Activated CD4-positive, alpha-beta memory T cell treated with anti-CD3 and anti-CD28 coated beads for 36 hours (primary cell): ENCODE measurements at regions not wholly inside any gene's neighbourhood (a gene's known extent, or its start where the extent isn't known, plus 50 kb on each side); places are given as distances from the start of the nearest gene placed in this dataset.
"Not testable (repeated sequence)": the region's sequence is repeated elsewhere in the genome, so short reads cannot be mapped to it uniquely, and the experiment has no call there.

Source experiments
- CTCF ChIA-PET: fragments of 350-600 bp; sonication (Branson Sonifier 250); formaldehyde crosslinking; loops from one replicate; lab custom pipeline; 2021; ENCODE audit warnings: antibody characterized with exemption, inconsistent platforms; lab: Charles Lee
- POLR2A ChIA-PET: fragments of 350-600 bp; sonication (Branson Sonifier 250); formaldehyde crosslinking; loops from one replicate; lab custom pipeline; 2021; ENCODE audit warnings: antibody characterized with exemption; lab: Charles Lee
- DNase-seq: peaks from one replicate; pipeline ENCODE4 v3.0.0-alpha.2; 2020
- H3K27ac Mint-ChIP-seq: one replicate; pipeline ENCODE4 v1.8.0; 2021; ENCODE audit warnings: mixed read lengths
- H3K27me3 Mint-ChIP-seq: one replicate; pipeline ENCODE4 v1.8.0; 2021; ENCODE audit warnings: mixed read lengths
- H3K36me3 Mint-ChIP-seq: one replicate; pipeline ENCODE4 v1.8.0; 2021; ENCODE audit warnings: mixed read lengths
- H3K4me1 Mint-ChIP-seq: one replicate; pipeline ENCODE4 v1.8.0; 2021; ENCODE audit warnings: low read depth, mixed read lengths
- H3K4me3 Mint-ChIP-seq: one replicate; pipeline ENCODE4 v1.8.0; 2021; ENCODE audit warnings: mild to moderate bottlenecking, mixed read lengths
- H3K9me3 Mint-ChIP-seq: one replicate; pipeline ENCODE4 v1.8.0; 2021; ENCODE audit warnings: mixed read lengths
- intact Hi-C: fragments of 100-400 bp; cut with micrococcal nuclease; formaldehyde crosslinking; loops from one replicate; pipeline ENCODE4 v1.15.1; 2023

DNA sequence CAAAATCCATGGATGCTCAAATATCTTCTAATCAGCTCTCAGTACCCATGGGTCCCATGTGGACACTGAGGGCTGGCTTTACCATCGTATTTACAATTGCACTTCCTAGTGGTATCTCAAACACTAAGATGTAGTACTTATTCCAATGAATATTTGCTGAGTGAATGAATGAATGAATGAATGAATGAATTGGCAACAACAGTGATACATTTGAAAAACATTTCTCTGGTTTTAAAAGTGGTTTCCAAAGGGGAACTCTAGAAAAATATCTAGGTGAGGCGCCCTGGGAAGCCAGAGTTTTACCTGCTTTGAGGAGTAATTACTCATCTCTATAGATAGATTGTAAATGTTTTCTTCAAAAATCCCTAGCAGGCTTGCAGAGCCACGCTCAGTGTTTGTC is 76.6 kb downstream of the CYTL1 start:
- Mint-ChIP-seq H3K4me3 (no peak overlapping the region), H3K9me3 (peaks cover 4% of the 10 kb centered on the region), H3K27ac (no peak overlapping the region), H3K27me3 (peaks cover 3% of the 10 kb centered on the region), H3K4me1 (peaks cover 7% of the 10 kb centered on the region), H3K36me3 (no peaks in the 10 kb centered on the region)
- DNase-seq, result no peak
- intact Hi-C loops, result no loop called here
- CTCF ChIA-PET, result interaction anchor here (0.7 kb wide), 1 partner anchor 49 kb away, joined by 3 read pairs; no protein-coding TSS in a partner anchor
- POLR2A ChIA-PET, result no interaction called here

DNA sequence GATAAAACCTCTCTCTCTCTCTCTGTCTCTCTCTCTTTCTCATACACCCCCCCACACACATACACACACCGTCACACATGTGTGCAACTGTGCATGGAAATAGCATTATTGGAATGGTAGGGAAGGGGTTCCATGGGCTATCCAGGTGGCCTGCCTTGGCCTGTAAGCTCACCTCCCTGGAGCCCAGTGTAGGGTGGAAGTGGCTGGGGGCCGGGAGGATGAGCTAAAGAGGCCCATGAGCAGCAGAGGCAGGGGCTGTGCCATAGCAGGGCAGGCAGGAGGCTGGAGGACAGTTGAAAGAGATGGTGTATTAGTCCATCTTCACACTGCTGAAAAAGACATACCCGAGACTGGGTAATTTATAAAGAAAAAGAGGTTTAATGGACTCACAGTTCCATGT is 74.2 kb downstream of the CYTL1 start:
- H3K36me3 Mint-ChIP-seq, result no peaks in the 10 kb centered on the region
- DNase-seq, result no peak
- no peak overlapping the region for H3K27ac Mint-ChIP-seq
- POLR2A ChIA-PET, result no interaction called here
- intact Hi-C loops, result no loop called here
- H3K4me3 Mint-ChIP-seq, result no peak overlapping the region
- peaks cover 3% of the 10 kb centered on the region for H3K27me3 Mint-ChIP-seq
- peaks cover 4% of the 10 kb centered on the region for H3K9me3 Mint-ChIP-seq
- peaks cover 7% of the 10 kb centered on the region for H3K4me1 Mint-ChIP-seq
- CTCF ChIA-PET, result no interaction called here

DNA sequence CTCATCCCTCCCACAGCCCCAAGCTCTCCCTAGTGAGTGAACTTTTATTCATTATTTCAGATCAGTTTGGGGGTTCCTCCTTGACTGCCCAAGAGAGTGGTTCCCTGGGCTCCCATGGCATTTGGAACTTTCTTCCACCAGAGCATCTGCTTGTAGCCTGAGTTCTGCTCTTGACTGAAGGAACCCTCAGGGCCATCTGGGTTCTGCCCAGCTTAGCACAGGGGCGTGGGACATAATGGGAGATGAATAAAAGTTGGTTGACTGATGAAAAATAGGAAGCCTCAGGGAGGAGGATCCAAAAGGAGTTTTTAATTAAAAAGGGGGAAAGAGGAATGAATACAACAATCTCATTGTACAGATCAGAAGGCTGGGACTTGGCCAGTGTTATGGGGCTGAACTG is 73.4 kb downstream of the CYTL1 start:
- intact Hi-C loops, result no loop called here
- Mint-ChIP-seq H3K4me1 (peaks cover 7% of the 10 kb centered on the region), H3K9me3 (peaks cover 4% of the 10 kb centered on the region), H3K36me3 (no peaks in the 10 kb centered on the region), H3K4me3 (no peak overlapping the region), H3K27ac (no peak overlapping the region), H3K27me3 (peaks cover 3% of the 10 kb centered on the region)
- ChIA-PET POLR2A (no interaction called here), CTCF (no interaction called here)
- DNase-seq, result no peak

DNA sequence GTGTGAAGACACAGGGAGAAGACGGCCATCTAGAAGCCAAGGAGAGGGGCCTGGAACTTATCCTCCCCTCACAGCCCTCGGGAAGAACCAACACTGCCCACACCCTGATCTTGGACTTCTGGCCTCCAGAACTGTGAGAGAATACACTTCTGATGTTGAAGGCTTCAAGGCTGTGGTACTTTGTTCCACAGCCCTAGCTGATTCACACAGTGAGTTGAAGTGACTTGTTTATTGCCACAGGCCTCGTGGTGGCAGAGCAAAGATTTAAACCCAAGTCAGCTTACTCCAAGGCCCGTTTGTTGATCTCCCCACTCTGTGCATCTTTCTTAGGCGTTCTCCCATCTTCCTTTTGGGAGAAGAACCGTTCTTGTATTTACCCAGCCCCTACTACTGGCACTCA is 72.8 kb downstream of the CYTL1 start:
- Mint-ChIP-seq H3K27ac (no peak overlapping the region), H3K9me3 (peaks cover 4% of the 10 kb centered on the region)

DNA sequence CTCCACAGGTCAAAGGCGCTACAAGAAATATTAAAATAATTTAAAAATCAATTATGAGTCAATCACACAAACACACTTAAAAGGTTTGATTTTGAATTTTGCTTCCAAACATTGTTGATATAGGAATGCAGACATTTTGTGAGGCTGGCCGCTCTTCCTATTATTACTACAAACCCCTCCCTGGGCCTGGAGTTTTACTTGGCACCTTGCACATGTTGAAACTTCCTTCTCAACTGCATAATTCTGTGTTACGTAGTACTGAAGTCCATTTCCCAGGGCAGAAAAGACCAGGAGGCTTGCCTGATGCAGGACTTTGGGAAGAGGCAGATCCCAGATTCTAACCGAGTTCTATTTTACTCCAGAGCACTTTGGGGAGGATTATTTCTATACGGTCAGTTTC is 71.5 kb downstream of the CYTL1 start:
- Mint-ChIP-seq H3K4me3 (no peak overlapping the region), H3K27ac (no peak overlapping the region), H3K36me3 (no peaks in the 10 kb centered on the region), H3K4me1 (peaks cover 7% of the 10 kb centered on the region), H3K27me3 (peaks cover 3% of the 10 kb centered on the region), H3K9me3 (peaks cover 4% of the 10 kb centered on the region)
- intact Hi-C loops, result no loop called here
- DNase-seq, result no peak
- ChIA-PET CTCF (no interaction called here), POLR2A (no interaction called here)

More for the DNA sequence above, 72.8 kb downstream of the CYTL1 start:
- Mint-ChIP-seq H3K4me3 (no peak overlapping the region), H3K36me3 (no peaks in the 10 kb centered on the region), H3K4me1 (peaks cover 7% of the 10 kb centered on the region), H3K27me3 (peaks cover 3% of the 10 kb centered on the region)
- intact Hi-C loops, result no loop called here
- ChIA-PET POLR2A (no interaction called here), CTCF (no interaction called here)
- no peak for DNase-seq

DNA sequence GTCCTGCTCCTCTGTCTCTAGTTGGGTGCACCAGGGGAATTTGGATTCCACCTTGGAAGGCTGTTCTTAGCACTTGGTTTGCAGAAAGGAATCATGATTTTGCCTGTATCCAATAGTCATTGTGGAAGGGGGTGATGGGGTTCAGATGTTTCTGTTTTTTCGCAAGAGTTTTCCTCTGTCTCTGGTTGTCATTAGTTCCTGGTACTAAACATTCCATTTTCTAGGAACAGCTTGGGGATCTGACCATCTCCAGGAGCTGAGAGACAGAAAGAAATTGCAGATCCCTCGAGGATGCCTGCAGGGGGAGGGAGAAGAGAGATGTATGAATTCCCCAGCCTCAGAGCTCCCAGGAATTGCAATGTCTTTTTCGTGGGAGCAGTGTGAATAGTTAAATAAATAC is 70.9 kb downstream of the CYTL1 start:
- POLR2A ChIA-PET, result no interaction called here
- H3K9me3 Mint-ChIP-seq, result peaks cover 4% of the 10 kb centered on the region
- no peak overlapping the region for H3K27ac Mint-ChIP-seq
- intact Hi-C loops, result no loop called here
- H3K27me3 Mint-ChIP-seq, result peaks cover 3% of the 10 kb centered on the region
- CTCF ChIA-PET, result no interaction called here
- DNase-seq, result no peak
- peaks cover 7% of the 10 kb centered on the region for H3K4me1 Mint-ChIP-seq
- H3K36me3 Mint-ChIP-seq, result no peaks in the 10 kb centered on the region
- H3K4me3 Mint-ChIP-seq, result no peak overlapping the region

DNA sequence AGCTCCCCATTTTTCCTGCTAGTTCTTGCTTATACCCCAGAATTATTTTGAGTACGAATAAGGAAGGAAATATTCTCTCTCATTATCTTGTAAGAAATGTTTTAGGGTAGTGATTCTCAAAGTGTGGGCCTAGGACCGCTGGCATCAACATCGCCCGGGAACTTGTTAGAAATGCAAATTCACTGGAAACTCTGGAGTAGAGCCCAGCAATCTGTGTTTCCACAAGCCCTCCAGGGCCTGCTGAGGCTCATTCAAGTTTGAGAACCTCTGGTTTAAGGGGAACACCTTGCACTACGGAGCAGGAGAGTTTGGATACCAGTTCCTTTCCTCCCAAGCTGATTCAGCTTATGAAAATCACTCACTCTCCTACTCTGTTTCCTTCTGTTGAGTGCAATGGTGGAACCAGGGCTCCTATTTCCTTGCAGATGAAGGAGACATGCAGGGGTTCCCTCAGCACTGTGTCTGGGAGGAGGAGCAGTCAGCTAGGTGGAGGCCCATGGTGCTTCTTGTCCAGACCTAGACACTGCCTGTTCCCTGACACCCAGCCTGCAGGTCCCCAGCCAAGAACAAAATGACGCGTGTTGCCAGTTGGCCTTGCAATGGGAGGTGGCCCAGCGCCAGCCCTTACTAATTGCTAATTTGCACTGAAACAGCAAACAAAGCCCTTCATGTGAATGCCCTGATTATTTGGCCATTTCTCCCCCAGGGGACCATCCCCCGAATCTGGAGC is 68.5 kb downstream of the CYTL1 start:
- POLR2A ChIA-PET, result no interaction called here

DNA sequence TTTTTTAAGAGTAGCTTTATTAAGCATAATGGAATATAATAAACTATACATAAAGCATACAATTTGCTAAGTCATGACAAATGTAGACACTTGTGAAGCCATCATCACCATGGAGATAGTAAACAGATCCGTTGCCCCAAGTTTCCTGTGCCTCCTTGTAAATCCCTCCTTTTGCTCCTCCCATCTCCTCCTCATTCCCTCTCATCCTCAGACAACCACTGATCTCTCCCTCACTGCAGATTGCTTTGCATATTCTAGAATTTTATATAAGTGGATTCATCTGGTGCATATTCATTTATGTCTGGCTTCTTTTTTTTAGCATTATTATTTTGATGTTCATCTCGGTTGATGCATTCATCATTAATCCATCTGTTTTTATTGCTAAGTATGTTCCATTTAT is 67.0 kb downstream of the CYTL1 start:
- no peak overlapping the region for H3K4me3 Mint-ChIP-seq
- no peaks in the 10 kb centered on the region for H3K9me3 Mint-ChIP-seq
- no peaks in the 10 kb centered on the region for H3K36me3 Mint-ChIP-seq
- no peaks in the 10 kb centered on the region for H3K27me3 Mint-ChIP-seq
- no peak overlapping the region for H3K27ac Mint-ChIP-seq
- intact Hi-C loops, result no loop called here
- CTCF ChIA-PET, result no interaction called here
- POLR2A ChIA-PET, result no interaction called here
- DNase-seq, result no peak
- no peaks in the 10 kb centered on the region for H3K4me1 Mint-ChIP-seq

More for the DNA sequence above, 68.5 kb downstream of the CYTL1 start:
- CTCF ChIA-PET, result no interaction called here
- Mint-ChIP-seq H3K27ac (no peak overlapping the region), H3K27me3 (peaks cover 2% of the 10 kb centered on the region), H3K4me3 (no peak overlapping the region), H3K36me3 (no peaks in the 10 kb centered on the region), H3K9me3 (peaks cover 1% of the 10 kb centered on the region), H3K4me1 (no peaks in the 10 kb centered on the region)
- no peak for DNase-seq
- intact Hi-C loops, result no loop called here

DNA sequence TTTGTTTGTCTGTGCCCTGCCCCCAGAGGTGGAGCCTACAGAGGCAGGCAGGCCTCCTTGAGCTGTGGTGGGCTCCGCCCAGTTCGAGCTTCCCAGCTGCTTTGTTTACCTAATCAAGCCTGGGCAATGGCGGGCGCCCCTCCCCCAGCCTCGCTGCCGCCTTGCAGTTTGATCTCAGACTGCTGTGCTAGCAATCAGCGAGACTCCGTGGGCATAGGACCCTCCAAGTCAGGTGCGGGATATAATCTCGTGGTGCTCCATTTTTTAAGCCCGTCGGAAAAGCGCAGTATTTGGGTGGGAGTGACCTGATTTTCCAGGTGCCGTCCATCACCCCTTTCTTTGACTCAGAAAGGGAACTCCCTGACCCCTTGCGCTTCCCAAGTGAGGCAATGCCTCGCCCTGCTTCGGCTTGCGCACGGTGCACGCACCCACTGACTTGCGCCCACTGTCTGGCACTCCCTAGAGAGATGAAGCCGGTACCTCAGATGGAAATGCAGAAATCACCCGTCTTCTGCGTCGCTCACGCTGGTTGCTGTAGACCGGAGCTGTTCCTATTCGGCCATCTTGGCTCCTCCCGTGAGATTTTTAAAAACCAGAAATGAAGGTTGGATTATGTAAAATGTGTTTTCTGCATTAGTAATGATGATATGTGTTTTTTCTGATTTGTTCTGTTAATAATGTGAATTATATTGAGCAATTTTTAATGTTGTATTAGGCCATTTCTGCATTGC is 59.7 kb downstream of the CYTL1 start:
- POLR2A ChIA-PET, H3K4me3 Mint-ChIP-seq, DNase-seq, H3K27me3 Mint-ChIP-seq, intact Hi-C loops, H3K36me3 Mint-ChIP-seq, H3K27ac Mint-ChIP-seq, H3K4me1 Mint-ChIP-seq, CTCF ChIA-PET: not testable (repeated sequence)
- H3K9me3 Mint-ChIP-seq, result peaks cover 41% of the 10 kb centered on the region

DNA sequence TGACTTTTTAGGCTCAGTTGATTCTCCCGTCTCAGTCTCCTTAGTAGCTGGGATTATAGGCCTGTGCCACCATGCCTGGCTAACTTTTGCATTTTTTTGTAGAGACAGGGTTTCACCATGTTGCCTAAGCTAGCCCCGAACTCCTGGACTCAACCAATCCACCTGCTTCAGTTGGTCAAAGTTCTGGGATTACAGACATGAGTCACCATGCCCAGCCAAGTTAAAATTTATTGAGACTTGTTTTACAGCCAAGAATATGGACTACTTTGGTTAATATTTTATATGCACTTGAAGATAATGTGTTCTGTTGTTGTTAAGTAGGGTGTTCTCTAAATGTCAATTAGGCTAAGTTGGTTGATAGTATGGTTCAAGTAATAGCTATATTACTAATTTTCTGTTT is 58.7 kb downstream of the CYTL1 start:
- peaks cover 48% of the 10 kb centered on the region for H3K9me3 Mint-ChIP-seq
- no peak for DNase-seq
- POLR2A ChIA-PET, result no interaction called here
- no peak overlapping the region for H3K4me3 Mint-ChIP-seq
- H3K27ac Mint-ChIP-seq, result no peak overlapping the region
- CTCF ChIA-PET, result no interaction called here
- H3K4me1 Mint-ChIP-seq, result no peaks in the 10 kb centered on the region
- peaks cover 6% of the 10 kb centered on the region for H3K36me3 Mint-ChIP-seq
- intact Hi-C loops, result no loop called here
- H3K27me3 Mint-ChIP-seq, result peaks cover 1% of the 10 kb centered on the region

DNA sequence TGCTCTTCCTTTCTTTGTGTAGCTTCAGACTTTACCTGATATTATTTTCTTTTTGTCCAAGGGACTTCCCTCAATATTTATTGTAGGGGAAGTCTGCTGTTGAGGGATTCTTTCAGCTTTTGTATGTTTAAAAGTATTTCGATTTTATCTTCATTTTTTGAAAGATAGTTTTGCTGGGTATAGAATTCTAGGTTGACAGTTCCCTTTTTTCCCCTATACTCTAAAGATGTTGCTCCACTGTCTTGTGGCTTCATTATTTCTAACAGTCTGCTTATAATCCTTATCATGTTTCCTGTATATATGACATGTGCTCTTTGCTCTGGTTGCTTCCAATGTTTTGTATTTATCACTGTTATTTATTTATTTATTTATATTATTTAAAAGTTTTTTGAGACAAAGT is 57.3 kb downstream of the CYTL1 start:
- intact Hi-C loops, result no loop called here
- no peak overlapping the region for H3K27ac Mint-ChIP-seq
- ChIA-PET CTCF (no interaction called here), POLR2A (no interaction called here)
- H3K9me3 Mint-ChIP-seq, result peaks cover 48% of the 10 kb centered on the region
- DNase-seq, result no peak
- H3K27me3 Mint-ChIP-seq, result peaks cover 1% of the 10 kb centered on the region
- no peaks in the 10 kb centered on the region for H3K4me1 Mint-ChIP-seq
- peaks cover 6% of the 10 kb centered on the region for H3K36me3 Mint-ChIP-seq
- H3K4me3 Mint-ChIP-seq, result no peak overlapping the region

DNA sequence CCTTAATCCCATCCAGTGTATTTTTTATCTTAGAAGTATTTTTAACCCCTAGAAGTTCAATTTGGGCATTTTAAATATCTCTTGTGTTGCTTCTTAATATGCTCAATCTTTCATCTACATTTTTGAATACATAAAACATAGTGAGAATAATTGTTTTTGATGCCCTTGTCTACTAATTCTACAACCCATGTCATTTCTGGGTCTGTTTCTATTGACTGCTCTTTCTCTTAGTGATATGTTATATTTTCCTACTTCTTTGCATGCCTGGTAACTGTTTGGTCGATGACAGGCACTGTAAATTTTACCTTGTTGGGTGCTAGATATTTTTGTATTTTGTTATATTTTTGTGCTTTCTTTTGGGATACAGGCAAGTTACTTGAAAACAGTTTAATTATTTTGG is 56.3 kb downstream of the CYTL1 start:
- CTCF ChIA-PET, result no interaction called here
- POLR2A ChIA-PET, result no interaction called here
- H3K27me3 Mint-ChIP-seq, result peaks cover 1% of the 10 kb centered on the region
- no peak overlapping the region for H3K27ac Mint-ChIP-seq
- DNase-seq, result no peak
- no peaks in the 10 kb centered on the region for H3K4me1 Mint-ChIP-seq
- H3K36me3 Mint-ChIP-seq, result peaks cover 6% of the 10 kb centered on the region
- intact Hi-C loops, result no loop called here
- no peak overlapping the region for H3K4me3 Mint-ChIP-seq
- peaks cover 48% of the 10 kb centered on the region for H3K9me3 Mint-ChIP-seq
